SK-N-SH (cell line): ENCODE measurements at regions not wholly inside any gene's neighbourhood (a gene's known extent, or its start where the extent isn't known, plus 50 kb on each side); places are given as distances from the start of the nearest gene placed in this dataset.

Experiments used
- EP300 ChIP-seq, 2 experiments: IDR thresholded peaks; 2 replicates each; pipeline versions ENCODE4 v1.4.0 to v1.6.1; 2012; ENCODE audit warnings: borderline replicate concordance in 1 of 2, low read depth in 1 of 2, low read length in 1 of 2
- EZH2phosphoT487 ChIP-seq: fragments of 200-600 bp; sonication (generic); IDR thresholded peaks from 2 replicates; pipeline ENCODE4 v1.6.1; 2017; ENCODE audit warnings: low read depth, mixed run types, mild to moderate bottlenecking, antibody characterized with exemption, moderate library complexity, borderline replicate concordance
- FOXM1 ChIP-seq: IDR thresholded peaks from 2 replicates; pipeline ENCODE4 v1.4.0; 2012; ENCODE audit warnings: low read depth, mild to moderate bottlenecking
- GATA2 ChIP-seq: sonication (generic); formaldehyde crosslinking; IDR thresholded peaks from 2 replicates; pipeline ENCODE4 v1.5.0; 2020; ENCODE audit warnings: mild to moderate bottlenecking, missing genetic modification reagents
- JUND ChIP-seq: IDR thresholded peaks from 2 replicates; pipeline ENCODE4 v1.4.0; 2012
- NFIC ChIP-seq: IDR thresholded peaks from 2 replicates; pipeline ENCODE4 v1.4.0; 2012; ENCODE audit warnings: borderline replicate concordance
- RCOR1 ChIP-seq: fragments of 150-350 bp; IDR thresholded peaks from 2 replicates; pipeline ENCODE4 v1.6.1; 2017; ENCODE audit warnings: antibody characterized with exemption, low read length
- RFX5 ChIP-seq: IDR thresholded peaks from 2 replicates; pipeline ENCODE4 v1.6.1; 2012; ENCODE audit warnings: mild to moderate bottlenecking, improper control_type of control experiment, low read length
- SIN3A ChIP-seq: IDR thresholded peaks from 2 replicates; pipeline ENCODE4 v1.6.1; 2012; ENCODE audit warnings: low read depth, mild to moderate bottlenecking, low read length, moderate library complexity, borderline replicate concordance
- TAF1 ChIP-seq: IDR thresholded peaks from 2 replicates; pipeline ENCODE4 v1.6.1; 2012; ENCODE audit warnings: low read depth, mild to moderate bottlenecking, low read length, moderate library complexity, borderline replicate concordance
- TF ChIP-seq, protein P1 (sequence below): fragments of 200-600 bp; sonication (generic); IDR thresholded peaks from 2 replicates; pipeline ENCODE4 v1.6.1; 2017; ENCODE audit warnings: antibody characterized with exemption, mild to moderate bottlenecking, moderate library complexity
- TF ChIP-seq, protein P2 (sequence below): IDR thresholded peaks from 2 replicates; pipeline ENCODE4 v1.6.1; 2012; ENCODE audit warnings: mild to moderate bottlenecking, low read depth, low read length, moderate library complexity

DNA sequence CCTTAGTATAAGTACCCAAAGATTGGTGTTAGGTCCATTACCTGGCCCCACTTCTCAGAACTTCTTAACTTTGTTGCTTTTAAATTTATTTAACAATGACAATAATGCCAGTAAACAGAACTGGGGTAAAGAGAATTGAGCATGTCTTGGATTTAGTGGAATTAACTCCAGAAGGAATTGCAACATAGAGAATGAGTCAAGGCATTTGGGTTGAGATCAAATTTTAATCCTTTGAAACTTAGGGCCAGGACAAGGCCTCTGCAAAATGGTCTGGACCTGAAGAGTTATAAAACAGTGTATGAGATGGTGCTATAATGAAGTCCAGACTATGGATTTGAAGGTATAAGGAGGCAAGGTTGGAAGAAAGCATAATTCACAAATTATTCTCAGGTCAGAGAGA, 1030.4 kb downstream of the SLITRK5 start:
- TF ChIP-seq SIN3A (no peak), FOXM1 (no peak), EZH2phosphoT487 (no peak), EP300 (IDR thresholded peaks at IDR 0.05; ENCODE audit: borderline replicate concordance in 1 of 2, low read depth in 1 of 2, low read length in 1 of 2) (no peak), TAF1 (no peak), RFX5 (no peak), RCOR1 (no peak), GATA2 (CRISPR knock-in tag) (no peak), JUND (no peak), NFIC (no peak)
- TF ChIP-seq, protein P1, sequence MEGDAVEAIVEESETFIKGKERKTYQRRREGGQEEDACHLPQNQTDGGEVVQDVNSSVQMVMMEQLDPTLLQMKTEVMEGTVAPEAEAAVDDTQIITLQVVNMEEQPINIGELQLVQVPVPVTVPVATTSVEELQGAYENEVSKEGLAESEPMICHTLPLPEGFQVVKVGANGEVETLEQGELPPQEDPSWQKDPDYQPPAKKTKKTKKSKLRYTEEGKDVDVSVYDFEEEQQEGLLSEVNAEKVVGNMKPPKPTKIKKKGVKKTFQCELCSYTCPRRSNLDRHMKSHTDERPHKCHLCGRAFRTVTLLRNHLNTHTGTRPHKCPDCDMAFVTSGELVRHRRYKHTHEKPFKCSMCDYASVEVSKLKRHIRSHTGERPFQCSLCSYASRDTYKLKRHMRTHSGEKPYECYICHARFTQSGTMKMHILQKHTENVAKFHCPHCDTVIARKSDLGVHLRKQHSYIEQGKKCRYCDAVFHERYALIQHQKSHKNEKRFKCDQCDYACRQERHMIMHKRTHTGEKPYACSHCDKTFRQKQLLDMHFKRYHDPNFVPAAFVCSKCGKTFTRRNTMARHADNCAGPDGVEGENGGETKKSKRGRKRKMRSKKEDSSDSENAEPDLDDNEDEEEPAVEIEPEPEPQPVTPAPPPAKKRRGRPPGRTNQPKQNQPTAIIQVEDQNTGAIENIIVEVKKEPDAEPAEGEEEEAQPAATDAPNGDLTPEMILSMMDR, result no peak
- TF ChIP-seq, protein P2, sequence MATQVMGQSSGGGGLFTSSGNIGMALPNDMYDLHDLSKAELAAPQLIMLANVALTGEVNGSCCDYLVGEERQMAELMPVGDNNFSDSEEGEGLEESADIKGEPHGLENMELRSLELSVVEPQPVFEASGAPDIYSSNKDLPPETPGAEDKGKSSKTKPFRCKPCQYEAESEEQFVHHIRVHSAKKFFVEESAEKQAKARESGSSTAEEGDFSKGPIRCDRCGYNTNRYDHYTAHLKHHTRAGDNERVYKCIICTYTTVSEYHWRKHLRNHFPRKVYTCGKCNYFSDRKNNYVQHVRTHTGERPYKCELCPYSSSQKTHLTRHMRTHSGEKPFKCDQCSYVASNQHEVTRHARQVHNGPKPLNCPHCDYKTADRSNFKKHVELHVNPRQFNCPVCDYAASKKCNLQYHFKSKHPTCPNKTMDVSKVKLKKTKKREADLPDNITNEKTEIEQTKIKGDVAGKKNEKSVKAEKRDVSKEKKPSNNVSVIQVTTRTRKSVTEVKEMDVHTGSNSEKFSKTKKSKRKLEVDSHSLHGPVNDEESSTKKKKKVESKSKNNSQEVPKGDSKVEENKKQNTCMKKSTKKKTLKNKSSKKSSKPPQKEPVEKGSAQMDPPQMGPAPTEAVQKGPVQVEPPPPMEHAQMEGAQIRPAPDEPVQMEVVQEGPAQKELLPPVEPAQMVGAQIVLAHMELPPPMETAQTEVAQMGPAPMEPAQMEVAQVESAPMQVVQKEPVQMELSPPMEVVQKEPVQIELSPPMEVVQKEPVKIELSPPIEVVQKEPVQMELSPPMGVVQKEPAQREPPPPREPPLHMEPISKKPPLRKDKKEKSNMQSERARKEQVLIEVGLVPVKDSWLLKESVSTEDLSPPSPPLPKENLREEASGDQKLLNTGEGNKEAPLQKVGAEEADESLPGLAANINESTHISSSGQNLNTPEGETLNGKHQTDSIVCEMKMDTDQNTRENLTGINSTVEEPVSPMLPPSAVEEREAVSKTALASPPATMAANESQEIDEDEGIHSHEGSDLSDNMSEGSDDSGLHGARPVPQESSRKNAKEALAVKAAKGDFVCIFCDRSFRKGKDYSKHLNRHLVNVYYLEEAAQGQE, result no peak
